ENCODE measurements at regions not wholly inside any gene's neighbourhood (a gene's known extent, or its start where the extent isn't known, plus 50 kb on each side); places are given as distances from the start of the nearest gene placed in this dataset.

- TF ChIP-seq CTCF (IDR thresholded peaks at IDR 0.05) (no peak), EZH2 (IDR thresholded peaks at IDR 0.05; ENCODE audit: borderline replicate concordance, insufficient read depth, low read depth, low read length, poor library complexity, severe bottlenecking) (no peak)
Measured at GRCh38 chr16:25317732-25318316, 60.2 kb upstream of the ZKSCAN2 start.
